GM18502 (cell line): ENCODE measurements at regions not wholly inside any gene's neighbourhood (a gene's known extent, or its start where the extent isn't known, plus 50 kb on each side); places are given as distances from the start of the nearest gene placed in this dataset.

Experiments used
- ATAC-seq: cut with Tn5 transposase; IDR thresholded peaks from one replicate; pipeline ENCODE4 v1.9.1; 2021; ENCODE audit warnings: mild to moderate bottlenecking; ENCODE audit not compliant: unreplicated experiment, poor library complexity

DNA sequence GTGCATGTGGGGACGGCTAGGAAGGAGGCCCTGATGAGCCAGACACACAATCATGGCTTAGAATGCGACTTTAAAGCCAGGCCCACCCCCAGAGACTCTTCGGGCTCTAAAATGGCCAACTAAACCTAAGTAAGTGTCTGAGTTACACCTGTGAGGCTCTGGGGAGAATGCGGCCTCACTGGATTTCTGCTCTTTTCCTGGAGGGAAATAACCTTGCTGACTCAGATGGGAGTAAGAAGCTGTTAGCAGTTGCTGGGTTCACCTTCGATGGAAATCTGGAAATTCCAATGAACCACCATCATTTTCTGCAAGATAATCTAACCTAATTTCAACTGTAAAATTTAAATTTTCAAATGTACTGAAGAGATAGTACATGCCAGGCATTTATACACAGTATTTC is 97.6 kb upstream of the MAML3 start:
- no peak for ATAC-seq

DNA sequence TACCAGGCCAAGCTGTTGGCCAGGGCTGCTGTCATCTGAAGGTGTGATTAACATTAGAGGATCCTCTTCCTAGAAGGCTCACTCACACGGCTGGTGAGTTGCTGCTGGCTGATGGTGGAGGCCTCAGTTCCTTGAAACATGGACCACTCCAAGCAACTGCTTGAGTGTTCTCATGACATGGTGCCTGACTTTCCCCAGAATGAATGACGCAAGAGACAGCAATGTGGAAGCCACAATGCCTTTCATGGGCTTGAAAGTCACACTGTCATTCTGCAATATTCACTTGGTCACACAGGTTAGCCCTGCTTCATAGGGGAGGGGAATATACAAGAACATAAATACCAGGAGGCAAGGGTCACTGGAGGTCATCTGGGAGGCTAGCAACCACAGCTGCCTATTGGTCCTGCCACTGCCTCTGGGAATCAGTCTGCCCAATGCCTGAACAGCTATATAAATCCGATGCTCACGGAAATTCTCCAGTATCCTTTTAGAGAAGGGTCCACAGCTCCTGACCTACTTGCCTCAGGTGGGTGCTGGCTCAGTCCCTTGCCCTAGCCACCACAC is 97.1 kb upstream of the MAML3 start:
- no peak for ATAC-seq

DNA sequence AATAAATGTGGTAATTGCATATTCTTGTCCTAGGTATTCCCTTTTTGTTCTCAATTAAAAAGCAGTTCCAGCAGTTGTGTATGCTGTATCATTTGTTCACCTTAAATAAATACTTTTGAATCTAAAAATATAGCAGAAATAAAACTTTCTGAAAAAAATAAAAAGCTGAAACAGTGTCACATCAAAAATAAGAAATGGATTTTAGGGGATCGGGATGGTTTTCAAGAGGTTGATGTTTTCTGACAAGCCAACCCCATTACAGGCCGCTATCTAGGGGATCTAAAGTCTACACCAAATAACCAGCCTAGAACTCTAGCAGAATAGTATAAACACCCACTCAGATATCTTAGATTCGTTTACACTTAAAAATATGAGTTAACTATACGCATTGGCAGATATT is 95.4 kb upstream of the MAML3 start:
- no peak for ATAC-seq

DNA sequence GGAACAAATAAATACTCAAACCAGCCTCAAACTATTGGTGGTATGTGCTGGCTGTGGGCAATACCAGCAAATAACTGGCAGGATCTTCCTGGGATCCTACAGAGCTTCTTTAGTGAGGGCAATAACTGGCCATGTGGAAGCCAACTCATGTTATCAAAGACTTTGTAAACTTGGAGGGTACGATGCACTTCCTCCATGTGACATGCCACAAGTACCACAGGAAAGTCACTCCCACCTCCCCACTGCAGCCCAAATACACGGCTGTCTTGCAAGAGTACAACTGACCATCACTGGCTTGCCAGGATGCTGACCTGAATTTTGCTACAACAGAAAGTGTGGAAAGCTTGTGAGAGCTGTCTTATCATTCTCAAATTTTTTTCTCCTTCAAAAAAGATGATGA is 93.3 kb upstream of the MAML3 start:
- ATAC-seq: no peak

DNA sequence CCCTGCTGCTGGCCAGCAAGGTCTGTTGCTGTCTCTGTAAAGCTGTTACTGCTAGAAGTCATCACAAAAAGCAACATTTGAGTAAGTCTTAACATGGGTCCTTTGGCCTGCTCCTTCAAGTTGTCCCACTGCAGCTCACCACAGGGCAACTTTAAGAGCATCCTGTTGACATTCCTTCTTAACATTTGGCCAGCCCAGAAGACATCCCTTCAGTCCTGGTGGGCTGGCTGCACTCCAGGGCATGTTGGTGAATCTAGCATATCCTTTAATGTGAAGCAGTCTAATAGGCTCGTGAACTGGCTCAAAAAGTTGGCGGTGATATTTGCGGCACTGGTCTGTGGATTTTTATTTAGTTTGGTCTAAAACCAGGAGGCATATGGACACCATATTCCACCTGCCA is 92.2 kb upstream of the MAML3 start:
- ATAC-seq: no peak

DNA sequence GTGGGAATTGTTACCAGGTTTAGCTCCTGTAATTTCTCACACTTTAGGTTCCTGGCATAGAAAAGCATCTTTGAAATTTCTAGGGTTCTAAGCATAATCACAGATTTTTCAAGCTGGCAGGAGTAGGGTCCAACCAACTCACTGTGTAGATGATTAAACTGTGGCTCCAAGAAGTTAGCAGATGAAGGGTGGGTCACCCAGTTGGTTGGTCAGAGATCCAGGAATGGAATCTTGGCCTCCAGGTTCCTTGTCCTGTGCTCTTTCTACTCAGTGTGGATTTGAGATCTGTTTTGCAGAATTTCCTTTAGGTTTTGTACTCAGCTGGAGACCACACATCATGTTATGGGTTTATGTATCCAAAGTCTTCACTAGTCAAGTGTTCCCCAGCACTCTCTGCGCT is 90.3 kb upstream of the MAML3 start:
- ATAC-seq: no peak

DNA sequence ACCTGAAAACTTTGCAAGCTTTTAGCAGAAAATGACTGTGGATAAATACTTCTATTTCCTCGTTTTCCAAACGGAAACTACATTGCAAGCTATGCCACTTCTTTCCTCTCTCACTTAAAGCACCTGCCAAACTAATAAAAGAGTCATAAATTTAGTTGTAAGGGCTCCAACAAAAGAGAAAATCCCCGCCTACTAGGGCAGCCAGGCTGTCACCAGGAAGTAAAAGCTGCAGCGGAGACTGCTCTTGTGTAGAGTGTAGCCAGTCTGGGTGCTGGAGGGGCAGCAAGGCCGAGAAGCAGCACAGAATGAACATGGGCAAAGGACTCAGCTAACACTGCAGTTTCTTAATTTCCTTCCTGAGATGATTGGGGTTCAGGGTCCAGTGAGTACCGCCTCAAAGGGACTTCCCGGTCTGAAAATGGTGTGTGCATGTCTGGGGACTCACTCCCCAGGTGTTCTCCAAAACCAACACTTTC is 89.3 kb upstream of the MAML3 start:
- peak; percentile 87 for ATAC-seq

DNA sequence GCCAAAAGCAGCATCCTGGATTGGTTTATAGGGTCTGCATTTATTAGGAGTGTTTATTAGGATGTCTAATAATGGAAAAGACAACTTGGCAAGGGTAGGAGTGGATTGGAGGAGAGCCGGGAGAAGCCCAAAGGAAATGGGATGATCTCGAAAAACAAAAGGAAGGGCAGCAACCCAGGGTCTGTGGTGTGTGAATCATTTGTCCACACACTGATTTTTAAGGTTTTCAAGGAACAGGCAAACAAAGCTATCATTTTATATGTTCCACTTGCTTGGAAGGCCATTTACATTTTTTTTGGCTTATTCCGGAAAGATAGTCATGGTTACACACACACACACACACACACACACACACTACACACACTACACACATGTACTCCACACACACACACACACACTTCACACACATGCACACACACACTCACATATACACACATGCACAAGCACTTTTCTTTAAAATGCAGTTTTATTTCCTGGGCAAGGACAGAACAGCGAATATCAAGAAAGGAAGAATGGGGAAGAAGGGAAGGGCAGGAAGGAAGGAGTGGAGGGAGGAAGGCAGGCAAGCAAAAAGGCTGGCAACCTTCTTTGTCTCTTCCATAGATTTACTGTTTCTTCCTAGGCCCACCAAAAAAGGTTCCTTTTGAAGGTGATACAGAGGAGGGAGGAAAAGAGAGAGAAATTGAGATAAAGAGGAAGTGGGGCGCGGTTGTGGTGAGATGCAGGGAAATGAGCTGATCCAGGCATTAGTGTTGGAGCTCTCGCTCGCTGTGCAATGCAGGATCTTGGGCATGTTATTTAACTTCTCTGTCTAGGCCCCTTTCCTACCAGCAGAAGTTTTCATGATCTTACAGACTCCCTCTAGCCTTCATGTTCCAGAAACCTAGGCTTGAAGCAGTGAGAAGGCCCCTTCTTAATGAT is 88.6 kb upstream of the MAML3 start:
- ATAC-seq: peak; percentile 66

DNA sequence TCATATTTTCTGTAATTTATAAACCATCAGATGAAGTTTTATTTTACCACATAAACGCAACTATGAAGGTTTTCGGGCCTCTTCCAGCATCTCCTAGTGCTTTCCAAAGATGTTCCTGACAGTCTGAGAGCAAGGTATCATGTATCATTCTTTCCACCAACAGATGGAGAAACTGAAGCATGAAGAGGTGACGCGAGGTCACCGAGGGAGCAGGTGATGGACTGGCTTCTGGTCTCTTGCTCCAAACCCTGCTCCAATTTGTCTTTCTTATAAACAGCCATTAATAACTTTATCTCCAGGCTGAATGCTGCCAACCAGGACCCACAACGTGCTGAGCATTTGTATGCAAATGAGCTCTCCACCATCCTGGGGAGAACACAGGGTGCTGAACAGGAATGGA is 86.3 kb upstream of the MAML3 start:
- ATAC-seq: no peak

DNA sequence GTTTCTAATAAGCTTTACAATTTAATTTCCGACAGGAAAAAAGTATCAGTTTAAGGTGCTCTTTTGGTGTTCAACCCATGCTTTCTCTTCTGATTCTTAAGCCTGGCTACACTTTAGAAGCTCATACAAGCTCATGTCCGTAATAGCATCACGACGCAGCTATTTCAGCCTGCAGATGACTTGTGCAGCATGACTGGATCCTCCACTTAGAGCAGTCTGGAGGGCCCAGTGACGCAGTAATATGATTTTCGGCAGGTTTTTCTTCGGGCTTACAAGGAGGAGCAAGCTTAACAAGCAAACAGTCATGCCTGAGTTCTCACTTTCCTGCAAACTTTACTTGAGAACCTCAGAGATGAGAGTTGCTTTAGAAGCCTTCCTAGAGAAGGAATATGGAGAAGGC is 85.3 kb upstream of the MAML3 start:
- no peak for ATAC-seq

DNA sequence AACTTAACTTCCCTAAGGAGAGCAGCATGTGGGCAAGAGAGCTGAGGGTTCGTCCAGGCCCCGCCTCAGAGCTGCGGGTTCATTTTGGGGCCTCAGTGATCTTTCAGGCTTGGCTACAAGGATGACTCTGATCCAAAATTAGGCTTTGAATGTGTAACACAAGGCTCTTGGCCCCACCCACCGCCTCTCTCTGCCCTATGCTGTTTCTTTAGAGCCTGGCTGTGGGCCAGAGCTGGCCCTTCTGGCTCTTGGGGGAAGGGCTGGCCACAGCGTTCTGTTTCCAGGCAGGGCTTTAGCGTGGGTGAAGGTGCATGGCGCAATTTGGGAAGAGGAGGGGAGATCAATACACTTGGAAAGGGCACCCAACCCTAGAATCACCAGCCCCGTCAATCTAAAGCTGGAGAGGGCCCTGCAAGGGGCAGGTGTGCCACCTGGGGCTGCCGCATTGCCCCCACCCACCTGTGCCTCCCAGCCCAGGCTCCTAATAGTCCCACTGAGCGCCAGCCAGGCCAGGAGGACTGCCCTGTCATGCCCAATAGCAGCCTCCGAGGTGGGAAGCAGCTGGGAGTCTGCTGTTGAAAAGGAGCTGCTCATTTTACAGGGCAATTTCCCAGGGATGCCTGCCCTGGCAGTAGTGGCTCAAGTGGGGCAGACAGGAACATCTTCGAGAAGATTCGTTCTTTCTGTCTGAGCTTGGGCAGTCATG is 84.5 kb upstream of the MAML3 start:
- no peak for ATAC-seq

DNA sequence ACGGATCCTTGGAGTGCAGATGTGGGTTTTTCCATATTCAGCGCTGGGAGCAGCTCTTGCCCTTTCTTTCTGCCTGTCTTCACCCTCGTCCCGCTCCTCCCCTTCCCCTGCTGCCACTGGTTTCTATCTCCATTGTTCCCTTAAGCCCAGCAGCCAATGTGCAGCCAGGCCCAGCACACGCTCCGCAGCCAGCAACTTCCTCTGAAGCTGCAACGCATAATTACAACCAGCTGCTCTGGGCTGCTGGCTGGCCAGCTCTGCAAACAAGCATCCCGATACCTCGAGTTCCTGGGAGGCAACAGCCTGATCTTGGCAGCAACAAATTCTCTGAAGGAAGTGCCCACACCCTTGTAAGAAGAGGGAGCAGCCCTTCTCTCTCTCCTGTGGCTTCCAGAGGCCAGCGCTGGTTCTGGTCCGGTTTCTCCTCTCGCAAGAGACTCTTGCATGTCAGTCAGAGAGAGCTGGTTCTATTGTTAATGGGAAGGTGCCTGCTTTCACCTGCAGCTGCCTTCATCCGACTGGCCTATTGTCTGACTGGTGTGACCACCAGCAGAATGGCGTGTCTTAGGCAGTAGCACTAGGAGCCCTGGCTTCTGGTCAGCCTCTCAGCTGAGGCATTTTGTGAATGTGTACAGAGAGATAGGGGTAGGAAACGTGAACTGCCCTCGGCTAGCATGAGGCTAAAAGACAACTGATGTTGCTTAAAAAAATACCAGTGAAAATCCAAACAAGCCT is 83.8 kb upstream of the MAML3 start:
- ATAC-seq: no peak

DNA sequence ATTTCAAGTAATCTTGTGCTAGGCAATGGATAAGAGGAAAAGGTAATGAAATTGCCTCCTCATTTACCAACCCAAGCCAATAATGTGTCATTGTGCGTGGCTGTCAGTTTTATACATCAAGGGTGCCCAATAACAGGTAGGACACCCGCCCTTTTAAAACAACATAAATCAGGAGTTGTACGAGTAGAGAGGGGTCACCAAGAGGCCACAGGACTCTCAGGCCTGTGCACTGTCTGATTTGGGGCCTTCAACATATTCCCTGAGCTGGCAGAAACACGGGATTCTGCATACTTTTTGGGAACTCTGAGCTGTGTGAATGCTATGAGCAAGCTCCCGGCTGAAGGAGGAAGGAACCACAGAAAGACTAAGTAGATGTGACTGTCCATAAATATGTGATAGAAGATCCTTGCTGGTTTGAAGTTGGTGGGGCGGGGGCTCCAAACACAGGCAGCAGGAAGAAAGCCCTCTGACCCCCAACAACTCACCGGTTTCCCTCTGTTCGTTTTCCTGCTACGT is 82.7 kb upstream of the MAML3 start:
- no peak for ATAC-seq

DNA sequence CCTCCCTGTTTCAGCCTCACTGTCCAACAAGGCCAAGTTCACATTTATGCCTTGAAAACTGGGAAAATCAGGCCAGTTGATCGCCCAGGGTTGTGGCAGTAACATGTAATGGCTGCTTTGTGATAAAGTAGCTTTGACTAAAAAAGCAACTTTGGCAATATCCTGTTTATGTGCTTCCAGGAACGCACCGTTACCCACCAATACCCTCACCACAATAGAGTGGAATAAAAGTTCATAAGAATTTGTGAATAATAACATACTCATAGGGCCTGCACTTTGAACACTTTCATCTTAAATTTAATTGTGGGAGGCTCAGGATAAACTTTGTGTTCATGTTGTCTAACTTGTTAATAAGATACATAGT is 80.7 kb upstream of the MAML3 start:
- no peak for ATAC-seq

DNA sequence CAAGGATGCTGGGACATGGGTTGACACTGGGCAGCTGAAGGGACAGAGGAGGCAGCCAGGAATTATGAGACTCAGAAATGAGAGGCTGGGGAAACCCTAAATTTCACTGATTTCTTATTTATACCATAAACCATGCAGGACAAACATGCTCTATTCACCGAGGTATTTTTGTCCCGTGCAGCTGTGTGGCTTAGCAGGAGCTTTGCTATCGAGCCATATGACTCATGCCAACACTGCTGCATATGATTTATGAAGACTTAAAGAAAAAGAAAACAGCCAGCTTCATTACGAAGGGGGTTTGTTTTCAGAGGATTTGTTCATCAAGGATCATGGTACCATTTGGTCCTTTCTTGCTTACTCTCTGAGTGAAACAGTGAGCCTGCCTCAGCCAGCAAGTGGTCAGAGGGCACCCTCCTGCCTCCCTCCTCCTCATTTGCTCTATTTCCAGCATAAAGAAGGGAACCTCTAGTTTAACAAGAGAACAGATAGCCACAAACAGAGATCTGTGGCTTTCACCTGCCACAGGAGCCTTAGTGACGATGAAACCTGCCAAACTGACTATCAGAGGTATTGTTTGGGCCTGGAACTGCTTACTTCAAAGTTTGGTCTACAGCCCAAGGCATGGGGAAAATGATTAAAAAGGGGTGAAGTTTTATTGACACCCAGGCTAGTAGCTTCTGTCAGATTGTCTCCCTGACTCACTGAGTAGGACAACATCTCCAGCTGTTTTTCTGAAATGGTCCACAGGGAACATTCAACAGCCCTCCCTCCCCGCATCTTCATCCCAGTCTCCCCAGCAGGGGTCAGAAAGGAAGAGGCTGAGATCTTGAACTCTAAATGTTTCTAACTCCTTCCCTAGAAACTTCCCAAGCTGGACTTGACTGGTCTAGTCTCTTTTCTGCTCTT is 80.1 kb upstream of the MAML3 start:
- no peak for ATAC-seq

DNA sequence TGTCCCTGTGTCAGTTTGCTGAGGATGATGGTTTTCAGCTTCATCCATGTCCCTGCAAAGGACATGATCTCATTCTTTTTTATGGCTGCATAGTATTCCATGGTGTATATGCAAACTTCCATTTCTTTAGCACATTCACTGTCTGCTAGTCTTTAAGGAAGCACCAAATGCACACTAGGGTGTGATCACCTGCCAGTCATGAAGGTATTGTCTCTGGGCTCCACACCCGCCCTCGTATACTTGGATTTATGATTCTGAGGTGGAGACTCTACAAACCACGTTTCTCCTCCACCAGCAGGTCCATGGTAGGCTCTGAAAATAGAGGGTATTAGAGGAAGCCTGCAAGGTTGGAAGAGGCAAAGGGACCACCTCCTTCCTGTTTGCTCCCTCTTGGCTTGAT is 75.9 kb upstream of the MAML3 start:
- ATAC-seq: no peak

DNA sequence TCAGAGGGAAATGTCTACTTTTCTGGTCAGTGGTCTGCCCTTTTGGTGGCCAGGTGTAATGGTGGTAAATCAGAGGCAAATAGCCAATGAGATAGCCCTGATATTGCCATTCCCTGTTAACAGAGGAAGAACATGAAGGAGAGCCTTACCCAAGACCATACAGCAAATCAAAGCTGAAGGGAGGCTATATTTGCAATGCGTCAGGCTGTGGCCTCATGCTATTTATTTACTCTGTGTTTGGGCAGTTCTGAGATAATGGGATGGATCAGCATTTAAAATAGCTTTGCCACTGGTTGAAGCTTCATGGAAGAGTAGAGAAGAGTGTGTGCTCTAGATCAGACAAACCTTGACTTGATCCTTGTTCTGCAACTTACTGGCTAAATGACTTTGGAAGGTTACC is 73.3 kb upstream of the MAML3 start:
- no peak for ATAC-seq

DNA sequence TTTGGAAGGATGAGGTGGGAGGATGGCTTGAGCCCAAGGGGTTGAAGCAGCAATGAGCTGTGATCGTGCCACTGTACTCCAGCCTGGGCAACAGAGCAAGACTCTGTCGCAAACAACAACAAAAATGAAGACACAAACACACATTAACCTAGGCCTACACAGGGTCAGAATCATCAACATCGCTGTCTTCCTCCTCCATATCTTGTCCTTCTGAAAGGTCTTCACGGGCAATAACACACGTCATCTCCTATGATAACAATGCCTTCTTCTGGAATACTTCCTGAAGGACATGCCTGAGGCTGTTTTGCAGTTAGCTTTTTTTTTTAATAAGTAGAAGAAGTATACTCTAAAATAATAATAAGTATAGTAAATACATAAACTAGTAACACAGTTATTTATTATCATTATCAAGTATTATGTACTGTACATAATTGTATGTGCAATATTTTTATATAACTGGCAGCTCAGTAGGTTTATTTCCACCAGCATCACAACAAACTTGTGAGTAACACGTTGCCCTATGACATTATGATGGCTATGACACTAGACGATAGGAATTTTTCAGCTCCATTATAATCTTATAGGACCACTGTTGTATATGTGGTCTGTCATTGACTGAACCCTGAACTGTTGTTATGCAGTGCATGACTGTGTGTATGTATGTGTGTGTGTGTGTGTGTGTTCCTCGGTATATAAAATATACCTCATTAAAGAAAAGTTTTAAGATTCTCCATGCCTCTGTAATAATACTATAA is 69.2 kb upstream of the MAML3 start:
- no peak for ATAC-seq

DNA sequence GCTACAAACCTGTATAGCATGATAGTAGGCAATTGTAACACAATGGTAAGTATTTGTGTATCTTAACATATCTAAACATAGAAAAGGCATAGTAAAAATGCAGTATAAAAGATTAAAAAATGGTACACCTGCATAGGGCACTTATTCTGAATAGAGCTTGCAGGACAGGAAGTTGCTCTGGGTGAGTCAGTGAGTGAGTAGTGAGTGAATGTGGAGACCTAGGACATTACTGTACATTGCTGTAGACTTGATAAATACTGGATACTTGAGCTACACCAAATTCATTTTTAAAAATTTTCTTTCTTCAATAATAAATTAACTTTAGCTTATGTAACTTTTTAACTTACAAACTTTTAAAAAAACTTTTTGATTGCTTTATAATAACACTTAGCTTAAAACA is 68.2 kb upstream of the MAML3 start:
- ATAC-seq: no peak
